Transverse colon (tissue), 3 donors: ENCODE measurements at regions not wholly inside any gene's neighbourhood (a gene's known extent, or its start where the extent isn't known, plus 50 kb on each side); places are given as distances from the start of the nearest gene placed in this dataset.

Experiments used
- POLR2A ChIP-seq: fragments of 450-650 bp; IDR thresholded peaks from one replicate; pipeline ENCODE4 v1.6.1; 2016; ENCODE audit warnings: antibody characterized with exemption, mild to moderate bottlenecking, moderate library complexity
- TF ChIP-seq, protein P1 (sequence below), 5 experiments: fragments of 200-600 bp in 3 of 5; fragments of 450-650 bp in 2 of 5; sonication (generic) in 3 of 5; IDR thresholded peaks; 1 replicate in 2 of 5; 2 replicates in 3 of 5; pipeline ENCODE4 v1.5.1; 2016 to 2017; ENCODE audit warnings: antibody characterized with exemption in 5 of 5, inconsistent platforms in 3 of 5, mild to moderate bottlenecking in 2 of 5, moderate library complexity in 1 of 5

DNA sequence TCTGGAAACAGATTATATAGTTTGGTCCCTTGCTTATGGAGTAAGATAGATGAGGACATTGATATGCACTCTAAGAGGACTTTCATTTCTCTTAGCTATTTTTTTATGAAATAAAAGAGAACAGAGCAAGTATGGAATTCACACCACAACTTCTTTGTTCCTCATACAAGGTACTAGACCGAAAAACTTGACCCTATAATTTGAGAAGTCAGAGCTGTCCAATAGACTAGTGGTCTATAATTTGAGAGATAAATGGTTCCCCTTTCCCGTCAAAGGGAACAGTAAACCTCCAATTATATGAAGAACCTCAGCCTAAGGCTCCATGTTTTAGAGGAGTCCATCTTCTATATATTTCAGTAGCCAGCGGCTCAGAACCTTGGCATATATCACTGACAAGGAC, 58.5 kb upstream of the HIF1A start:
- TF ChIP-seq, protein P1, sequence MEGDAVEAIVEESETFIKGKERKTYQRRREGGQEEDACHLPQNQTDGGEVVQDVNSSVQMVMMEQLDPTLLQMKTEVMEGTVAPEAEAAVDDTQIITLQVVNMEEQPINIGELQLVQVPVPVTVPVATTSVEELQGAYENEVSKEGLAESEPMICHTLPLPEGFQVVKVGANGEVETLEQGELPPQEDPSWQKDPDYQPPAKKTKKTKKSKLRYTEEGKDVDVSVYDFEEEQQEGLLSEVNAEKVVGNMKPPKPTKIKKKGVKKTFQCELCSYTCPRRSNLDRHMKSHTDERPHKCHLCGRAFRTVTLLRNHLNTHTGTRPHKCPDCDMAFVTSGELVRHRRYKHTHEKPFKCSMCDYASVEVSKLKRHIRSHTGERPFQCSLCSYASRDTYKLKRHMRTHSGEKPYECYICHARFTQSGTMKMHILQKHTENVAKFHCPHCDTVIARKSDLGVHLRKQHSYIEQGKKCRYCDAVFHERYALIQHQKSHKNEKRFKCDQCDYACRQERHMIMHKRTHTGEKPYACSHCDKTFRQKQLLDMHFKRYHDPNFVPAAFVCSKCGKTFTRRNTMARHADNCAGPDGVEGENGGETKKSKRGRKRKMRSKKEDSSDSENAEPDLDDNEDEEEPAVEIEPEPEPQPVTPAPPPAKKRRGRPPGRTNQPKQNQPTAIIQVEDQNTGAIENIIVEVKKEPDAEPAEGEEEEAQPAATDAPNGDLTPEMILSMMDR (IDR thresholded peaks at IDR 0.05) = no peak
- no peak for TF ChIP-seq POLR2A
